GM12878 (cell line): ENCODE measurements at regions not wholly inside any gene's neighbourhood (a gene's known extent, or its start where the extent isn't known, plus 50 kb on each side); places are given as distances from the start of the nearest gene placed in this dataset.
"Not testable (repeated sequence)": the region's sequence is repeated elsewhere in the genome, so short reads cannot be mapped to it uniquely, and the experiment has no call there.

Source experiments
- ATAC-seq: fragments of 200-7000 bp; cut with Tn5 transposase; 3 replicates; pipeline ENCODE4 v1.9.1; 2020; ENCODE audit warnings: mild to moderate bottlenecking, moderate library complexity
- BruUV-seq: library from RNA; stranded (reverse); fragments of 400-500 nt; replicated peaks from 2 replicates; lab custom pipeline; 2021; lab: Mats Ljungman, UMichigan
- CTCF ChIA-PET: fragments of 300-600 bp; sonication (Branson Sonifier 250); formaldehyde crosslinking; extraction: SDS; loops from one replicate; lab custom pipeline; 2021; ENCODE audit warnings: inconsistent platforms; lab: Yijun Ruan, JAX
- POLR2A ChIA-PET: fragments of 350-600 bp; formaldehyde crosslinking; extraction: SDS; loops from one replicate; lab custom pipeline; 2021; ENCODE audit warnings: inconsistent platforms; lab: Charles Lee
- RAD21 ChIA-PET: fragments of 300-600 bp; sonication (Branson Sonifier 250); formaldehyde crosslinking; loops from one replicate; lab custom pipeline; 2023; ENCODE audit warnings: antibody characterized with exemption; ENCODE audit not compliant: unreplicated experiment; lab: Charles Lee
- SMC1A ChIA-PET: fragments of 300-600 bp; sonication (Branson Sonifier 250); formaldehyde crosslinking; loops from one replicate; lab custom pipeline; 2023; ENCODE audit not compliant: unreplicated experiment, uncharacterized antibody; lab: Charles Lee
- DNase-seq: peaks from one replicate; pipeline ENCODE4 v3.0.0-alpha.2; 2011; ENCODE audit warnings: low read depth, low spot score
- FAIRE-seq: peaks from 3 replicates; lab custom pipeline; 2011; peaks lifted over from hg19 to GRCh38; lab: Jason Lieb, UNC
- H2AFZ ChIP-seq: 2 replicates; pipeline ENCODE4 v1.6.0; 2011; ENCODE audit warnings: low read depth, low read length, control low read depth; ENCODE audit not compliant: control insufficient read depth
- H3K27ac ChIP-seq: 2 replicates; pipeline ENCODE4 v1.5.1; 2011; ENCODE audit warnings: control low read depth; ENCODE audit not compliant: control insufficient read depth, insufficient read depth
- H3K27me3 ChIP-seq, 2 experiments: replicated peaks in 1 of 2; 2 replicates each; pipeline versions ENCODE4 v1.6.0 to v1.6.1; 2011; ENCODE audit warnings: low read length in 1 of 2; ENCODE audit not compliant: control insufficient read depth in 2 of 2, insufficient read depth in 2 of 2
- H3K36me3 ChIP-seq, 2 experiments: 2 replicates each; pipeline ENCODE4 v1.5.1; 2011; ENCODE audit warnings: low read length in 1 of 2; ENCODE audit not compliant: control insufficient read depth in 2 of 2, insufficient read depth in 2 of 2
- H3K4me1 ChIP-seq: 2 replicates; pipeline ENCODE4 v1.6.1; 2011; ENCODE audit warnings: mild to moderate bottlenecking, low read length, moderate library complexity, mixed read lengths; ENCODE audit not compliant: control insufficient read depth, insufficient read depth
- H3K4me2 ChIP-seq: 2 replicates; pipeline ENCODE4 v1.6.0; 2011; ENCODE audit warnings: control low read depth; ENCODE audit not compliant: control insufficient read depth, insufficient read depth
- H3K4me3 ChIP-seq: fragments of 200-600 bp; sonication (generic); 2 replicates; pipeline ENCODE4 v1.5.1; 2016
- H3K79me2 ChIP-seq: 2 replicates; pipeline ENCODE4 v1.6.0; 2011; ENCODE audit warnings: low read length; ENCODE audit not compliant: control insufficient read depth, insufficient read depth
- H3K9ac ChIP-seq: 2 replicates; pipeline ENCODE4 v1.8.0; 2011; ENCODE audit warnings: low read length, control low read depth, mixed read lengths; ENCODE audit not compliant: control insufficient read depth, insufficient read depth
- H3K9me3 ChIP-seq: replicated peaks from 3 replicates; pipeline ENCODE4 v1.5.1; 2011; ENCODE audit warnings: mild to moderate bottlenecking, low read length; ENCODE audit not compliant: control insufficient read depth, insufficient read depth
- H4K20me1 ChIP-seq: 2 replicates; pipeline ENCODE4 v1.6.0; 2011; ENCODE audit not compliant: control insufficient read depth, insufficient read depth
- HDAC2 ChIP-seq: fragments of 200-600 bp; sonication (generic); IDR thresholded peaks from 2 replicates; pipeline ENCODE4 v1.6.1; 2017
- KAT2A ChIP-seq: conservative IDR thresholded peaks from 2 replicates; pipeline ENCODE4 v1.6.1; 2011; ENCODE audit warnings: low read depth, low read length; ENCODE audit not compliant: control insufficient read depth
- NR2C1 ChIP-seq: fragments of 450-650 bp; IDR thresholded peaks from 2 replicates; pipeline ENCODE4 v1.6.1; 2017; ENCODE audit warnings: antibody characterized with exemption, mild to moderate bottlenecking, moderate library complexity
- NR2F1 ChIP-seq: fragments of 450-650 bp; conservative IDR thresholded peaks from 2 replicates; pipeline ENCODE4 v1.6.1; 2017; ENCODE audit warnings: mild to moderate bottlenecking
- NRF1 ChIP-seq: conservative IDR thresholded peaks from 2 replicates; pipeline ENCODE4 v1.6.1; 2011; ENCODE audit warnings: mild to moderate bottlenecking, low read depth, low read length, improper control_type of control experiment
- YY1 ChIP-seq: IDR thresholded peaks from 2 replicates; pipeline ENCODE4 v1.6.1; 2011; ENCODE audit warnings: low read depth, mild to moderate bottlenecking, low read length
- ZSCAN29 ChIP-seq: fragments of 450-650 bp; IDR thresholded peaks from 2 replicates; pipeline ENCODE4 v1.6.1; 2017; ENCODE audit warnings: mild to moderate bottlenecking, moderate library complexity
- WGBS: methylation state at CpG from one replicate; pipeline ENCODE4 v1.1.6; 2016; ENCODE audit warnings: low lambda C conversion rate; ENCODE audit not compliant: insufficient replicate concordance, insufficient coverage; ENCODE audit errors: missing lambda C conversion rate; 5-methylcytosine and 5-hydroxymethylcytosine counted together
- in situ Hi-C: fragments of 300-500 bp; cut with MboI; formaldehyde crosslinking; loops from 9 replicates; pipeline ENCODE4 v1.14.3; 2018; ENCODE audit warnings: mixed read lengths
- intact Hi-C: fragments of 100-400 bp; cut with micrococcal nuclease; formaldehyde crosslinking; loops from one replicate; pipeline ENCODE4 v1.14.2; 2022; ENCODE audit not compliant: unreplicated experiment

- intact Hi-C loops = no loop called here
- in situ Hi-C loops = no loop called here
- no peak for TF ChIP-seq NR2F1
- TF ChIP-seq YY1 = no peak
- no peak for TF ChIP-seq NR2C1
- TF ChIP-seq NRF1 = no peak
- no peak for TF ChIP-seq KAT2A
- TF ChIP-seq ZSCAN29 = no peak
- TF ChIP-seq HDAC2 = no peak
- TF ChIP-seq, all 136 proteins: peak for 0
- no peaks in the 10 kb centered on the region for H4K20me1 ChIP-seq
- no peak for FAIRE-seq
- no peaks in the 10 kb centered on the region for H3K4me1 ChIP-seq
- H3K9me3 ChIP-seq = no peaks in the 10 kb centered on the region
- WGBS = 2% methylated on average over 3 of the region's 3 CpGs
- no peak overlapping the region for H3K4me2 ChIP-seq
- DNase-seq = no peak
- H3K27me3 ChIP-seq = no peaks in the 10 kb centered on the region
- SMC1A ChIA-PET = interaction anchor here (0.6 kb wide), 1 partner anchor 29 kb away, joined by 3 read pairs; no protein-coding TSS in a partner anchor
- RAD21 ChIA-PET = no interaction called here
- H3K79me2 ChIP-seq = no peaks in the 10 kb centered on the region
- no peak for ATAC-seq
- CTCF ChIA-PET = no interaction called here
- H3K9ac ChIP-seq = no peak overlapping the region
- no peaks in the 10 kb centered on the region for H3K36me3 ChIP-seq
- H2AFZ ChIP-seq = no peak overlapping the region
- BruUV-seq = no TSS peak
- no peak overlapping the region for H3K27ac ChIP-seq
- no peak overlapping the region for H3K4me3 ChIP-seq
- POLR2A ChIA-PET = no interaction called here
Observed at GRCh38 chr6:169115632-169116031, 138.0 kb downstream of the THBS2 start.

- BruUV-seq, H3K4me1 ChIP-seq, DNase-seq, RAD21 ChIA-PET, H3K4me2 ChIP-seq, in situ Hi-C loops, POLR2A ChIA-PET, SMC1A ChIA-PET, ATAC-seq, H3K27me3 ChIP-seq, FAIRE-seq, intact Hi-C loops, H3K4me3 ChIP-seq, H3K36me3 ChIP-seq, H4K20me1 ChIP-seq, H3K9me3 ChIP-seq, H3K9ac ChIP-seq, H3K27ac ChIP-seq, H3K79me2 ChIP-seq, H2AFZ ChIP-seq: not testable (repeated sequence)
- CTCF ChIA-PET = interaction anchor here (0.6 to 1.1 kb wide), 2 partner anchors 21 to 30 kb away, joined by 3 read pairs; no protein-coding TSS in a partner anchor
- 41% methylated on average over 8 of the region's 8 CpGs for WGBS
Observed at GRCh38 chr6:169114632-169115031, 139.0 kb downstream of the THBS2 start.
